ENCODE measurements at regions not wholly inside any gene's neighbourhood (a gene's known extent, or its start where the extent isn't known, plus 50 kb on each side); places are given as distances from the start of the nearest gene placed in this dataset.
A peak's percentile ranks its signal among the peaks of the same experiment; 100 is the strongest.

DNA sequence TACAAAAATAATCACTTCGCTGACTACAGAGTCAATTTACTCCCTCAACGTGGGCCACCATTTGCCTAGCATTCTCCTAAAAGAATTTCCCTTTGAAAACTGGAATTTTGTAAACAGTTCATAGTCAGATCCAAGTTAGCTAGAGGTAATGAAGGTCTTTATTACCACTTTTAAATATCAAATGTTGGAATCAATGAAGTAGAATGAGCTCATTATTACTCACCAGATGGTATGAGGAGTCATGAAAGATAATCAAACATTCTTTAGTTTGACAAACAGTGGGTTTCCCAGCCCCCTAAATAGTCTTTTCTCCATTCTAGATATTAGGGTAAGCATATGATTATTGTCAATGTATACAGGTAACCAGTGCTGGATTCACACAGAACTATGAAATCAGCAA, 455.7 kb upstream of the THBS1 start:
- Histone ChIP-seq H3K36me3 (ENCODE audit: insufficient read depth, low read length) (no peaks in the 10 kb centered on the region), H3K4me2 (ENCODE audit: low read length) (no peak overlapping the region), H3K27ac (ENCODE audit: low read depth, low read length, poor library complexity, severe bottlenecking) (no peak overlapping the region), H3K27me3 (ENCODE audit: insufficient read depth, low read length) (no peaks in the 10 kb centered on the region), H3K79me2 (ENCODE audit: insufficient read depth, low read length) (no peaks in the 10 kb centered on the region), H3K9me2 (ENCODE audit: low read depth, low read length) (no peaks in the 10 kb centered on the region), H3F3A (ENCODE audit: insufficient read depth, low read length) (no peaks in the 10 kb centered on the region), H3K4me1 (ENCODE audit: insufficient read depth, low read length, severe bottlenecking) (no peaks in the 10 kb centered on the region), H4K20me1 (ENCODE audit: insufficient read depth, low read length) (no peaks in the 10 kb centered on the region), H3K9me3 (ENCODE audit: low read length) (no peaks in the 10 kb centered on the region), H3K9ac (ENCODE audit: low read length) (no peak overlapping the region), H2AFZ (ENCODE audit: low read length) (no peak overlapping the region), H3K4me3 (ENCODE audit: low read depth, low read length, poor library complexity, severe bottlenecking) (no peak overlapping the region)
- TF ChIP-seq, protein P1, sequence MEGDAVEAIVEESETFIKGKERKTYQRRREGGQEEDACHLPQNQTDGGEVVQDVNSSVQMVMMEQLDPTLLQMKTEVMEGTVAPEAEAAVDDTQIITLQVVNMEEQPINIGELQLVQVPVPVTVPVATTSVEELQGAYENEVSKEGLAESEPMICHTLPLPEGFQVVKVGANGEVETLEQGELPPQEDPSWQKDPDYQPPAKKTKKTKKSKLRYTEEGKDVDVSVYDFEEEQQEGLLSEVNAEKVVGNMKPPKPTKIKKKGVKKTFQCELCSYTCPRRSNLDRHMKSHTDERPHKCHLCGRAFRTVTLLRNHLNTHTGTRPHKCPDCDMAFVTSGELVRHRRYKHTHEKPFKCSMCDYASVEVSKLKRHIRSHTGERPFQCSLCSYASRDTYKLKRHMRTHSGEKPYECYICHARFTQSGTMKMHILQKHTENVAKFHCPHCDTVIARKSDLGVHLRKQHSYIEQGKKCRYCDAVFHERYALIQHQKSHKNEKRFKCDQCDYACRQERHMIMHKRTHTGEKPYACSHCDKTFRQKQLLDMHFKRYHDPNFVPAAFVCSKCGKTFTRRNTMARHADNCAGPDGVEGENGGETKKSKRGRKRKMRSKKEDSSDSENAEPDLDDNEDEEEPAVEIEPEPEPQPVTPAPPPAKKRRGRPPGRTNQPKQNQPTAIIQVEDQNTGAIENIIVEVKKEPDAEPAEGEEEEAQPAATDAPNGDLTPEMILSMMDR (IDR thresholded peaks at IDR 0.05; ENCODE audit: low read length): no peak
- TF ChIP-seq EZH2 (IDR thresholded peaks at IDR 0.05; ENCODE audit: borderline replicate concordance, low read length): no peak

DNA sequence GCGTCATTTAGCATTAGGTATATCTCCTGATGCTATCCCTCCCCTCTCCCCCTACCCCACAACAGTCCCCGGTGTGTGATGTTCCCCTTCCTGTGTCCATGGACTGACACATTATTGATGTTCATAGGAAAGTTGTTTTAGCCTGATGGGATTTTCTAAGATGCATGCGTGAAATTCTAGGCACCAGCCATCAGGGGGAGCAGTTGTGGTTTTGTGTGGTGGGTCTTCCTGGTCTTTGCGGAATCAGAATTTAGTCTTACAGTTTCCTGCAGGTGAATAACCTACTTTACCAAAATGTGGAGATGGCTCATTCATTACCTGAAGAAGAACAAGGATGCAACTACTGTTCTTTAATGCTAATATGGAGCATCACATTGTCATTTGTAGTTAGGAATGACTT, 455.0 kb upstream of the THBS1 start:
- Histone ChIP-seq H3K79me2 (ENCODE audit: insufficient read depth, low read length) (no peaks in the 10 kb centered on the region), H2AFZ (ENCODE audit: low read length) (no peak overlapping the region), H4K20me1 (ENCODE audit: insufficient read depth, low read length) (no peaks in the 10 kb centered on the region), H3K9ac (ENCODE audit: low read length) (no peak overlapping the region), H3K9me3 (ENCODE audit: low read length) (no peaks in the 10 kb centered on the region), H3K4me1 (ENCODE audit: insufficient read depth, low read length, severe bottlenecking) (no peaks in the 10 kb centered on the region), H3K36me3 (ENCODE audit: insufficient read depth, low read length) (no peaks in the 10 kb centered on the region), H3K27me3 (ENCODE audit: insufficient read depth, low read length) (no peaks in the 10 kb centered on the region), H3K4me3 (ENCODE audit: low read depth, low read length, poor library complexity, severe bottlenecking) (no peak overlapping the region), H3K27ac (ENCODE audit: low read depth, low read length, poor library complexity, severe bottlenecking) (no peak overlapping the region), H3K9me2 (ENCODE audit: low read depth, low read length) (no peaks in the 10 kb centered on the region), H3F3A (ENCODE audit: insufficient read depth, low read length) (no peaks in the 10 kb centered on the region), H3K4me2 (ENCODE audit: low read length) (no peak overlapping the region)
- TF ChIP-seq EZH2 (IDR thresholded peaks at IDR 0.05; ENCODE audit: borderline replicate concordance, low read length): no peak
- TF ChIP-seq, protein P1 (IDR thresholded peaks at IDR 0.05; ENCODE audit: low read length): peak; percentile 65

DNA sequence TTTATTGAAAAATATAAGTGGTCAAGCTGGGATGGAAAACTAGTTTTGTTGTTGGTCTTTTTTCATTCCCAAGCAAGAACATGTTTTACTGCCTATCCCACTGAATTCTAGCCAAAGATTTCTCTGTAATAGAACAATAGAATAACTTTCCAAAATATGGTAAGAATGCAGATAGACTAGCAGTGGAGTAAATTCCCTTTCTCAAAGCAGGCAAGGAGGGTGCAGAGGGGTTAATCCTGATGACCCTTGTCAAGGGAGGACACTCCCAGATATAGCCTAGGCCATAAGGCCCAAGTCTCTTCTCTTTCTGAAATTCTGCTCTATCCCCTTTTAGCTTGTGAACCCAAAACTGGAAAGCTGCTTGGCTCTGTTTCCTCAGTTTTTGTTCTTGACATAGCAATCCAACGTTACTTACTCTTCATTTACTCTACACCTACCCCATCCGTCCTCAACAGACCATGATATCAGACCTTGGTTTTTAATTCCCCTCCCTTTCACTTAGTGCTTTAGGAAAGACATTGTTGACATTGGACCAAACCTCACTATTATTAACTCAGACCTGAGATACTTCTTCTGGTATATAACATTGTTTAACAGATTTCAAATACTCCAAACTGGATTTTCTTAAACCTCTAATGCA, 453.6 kb upstream of the THBS1 start:
- Histone ChIP-seq H3K27ac (ENCODE audit: low read depth, low read length, poor library complexity, severe bottlenecking) (no peak overlapping the region), H2AFZ (ENCODE audit: low read length) (no peak overlapping the region), H3K9me2 (ENCODE audit: low read depth, low read length) (no peaks in the 10 kb centered on the region), H4K20me1 (ENCODE audit: insufficient read depth, low read length) (no peaks in the 10 kb centered on the region), H3K4me2 (ENCODE audit: low read length) (no peak overlapping the region), H3K36me3 (ENCODE audit: insufficient read depth, low read length) (no peaks in the 10 kb centered on the region), H3K4me3 (ENCODE audit: low read depth, low read length, poor library complexity, severe bottlenecking) (no peak overlapping the region), H3F3A (ENCODE audit: insufficient read depth, low read length) (no peaks in the 10 kb centered on the region), H3K27me3 (ENCODE audit: insufficient read depth, low read length) (no peaks in the 10 kb centered on the region), H3K9me3 (ENCODE audit: low read length) (no peaks in the 10 kb centered on the region), H3K9ac (ENCODE audit: low read length) (no peak overlapping the region), H3K79me2 (ENCODE audit: insufficient read depth, low read length) (no peaks in the 10 kb centered on the region), H3K4me1 (ENCODE audit: insufficient read depth, low read length, severe bottlenecking) (no peaks in the 10 kb centered on the region)
- TF ChIP-seq, protein P1 (IDR thresholded peaks at IDR 0.05; ENCODE audit: low read length): no peak
- TF ChIP-seq EZH2 (IDR thresholded peaks at IDR 0.05; ENCODE audit: borderline replicate concordance, low read length): no peak
